Stimulated activated CD4-positive, alpha-beta T cell treated with anti-CD3 and anti-CD28 coated beads, Interleukin-1b, Interleukin-23, amount 100 ng/mL, for 48 hours (primary cell): ENCODE measurements at regions not wholly inside any gene's neighbourhood (a gene's known extent, or its start where the extent isn't known, plus 50 kb on each side); places are given as distances from the start of the nearest gene placed in this dataset.

Experiments
- DNase-seq: peaks from one replicate; pipeline ENCODE4 v3.0.0-alpha.2; 2020

DNA sequence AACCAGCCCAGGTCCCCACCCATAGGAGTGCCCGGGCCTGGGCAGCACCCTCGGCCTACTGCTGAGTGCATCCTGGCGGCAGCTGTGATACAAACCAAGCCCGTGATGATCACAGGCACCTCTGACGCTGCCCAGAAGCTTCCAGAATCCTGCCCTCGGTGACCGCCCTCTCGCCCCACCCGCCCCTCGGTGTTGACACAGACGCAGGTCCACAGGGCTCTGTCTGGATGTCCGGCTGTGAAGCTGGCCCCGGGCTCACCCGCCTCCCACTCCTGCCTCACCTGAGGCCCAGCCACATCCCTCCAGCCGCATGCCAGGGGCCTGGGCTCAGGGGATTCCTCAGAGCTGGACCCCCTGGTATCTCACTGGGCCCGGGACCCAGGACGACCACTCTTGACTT is 191.0 kb downstream of the BRD1 start:
- no peak for DNase-seq

DNA sequence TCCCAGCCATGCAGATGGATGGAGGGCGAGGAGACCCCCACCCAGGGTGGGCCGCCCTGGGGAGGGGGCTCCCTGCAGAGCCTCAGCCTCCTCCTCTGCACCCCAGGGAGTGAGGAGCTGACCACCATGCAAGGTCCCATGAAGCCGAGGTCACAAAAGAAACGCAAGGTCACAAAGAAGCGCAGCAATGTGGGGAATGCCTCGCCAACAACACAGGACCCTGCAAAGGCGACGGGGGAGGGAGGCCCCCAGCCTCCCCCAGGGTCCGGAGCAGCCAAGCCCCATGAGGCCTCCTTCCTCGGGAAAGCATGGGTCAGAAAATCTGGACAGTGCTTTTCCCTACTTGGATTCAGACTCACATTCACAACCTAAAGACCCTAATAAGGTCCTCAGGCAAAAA is 191.5 kb downstream of the BRD1 start:
- no peak for DNase-seq

DNA sequence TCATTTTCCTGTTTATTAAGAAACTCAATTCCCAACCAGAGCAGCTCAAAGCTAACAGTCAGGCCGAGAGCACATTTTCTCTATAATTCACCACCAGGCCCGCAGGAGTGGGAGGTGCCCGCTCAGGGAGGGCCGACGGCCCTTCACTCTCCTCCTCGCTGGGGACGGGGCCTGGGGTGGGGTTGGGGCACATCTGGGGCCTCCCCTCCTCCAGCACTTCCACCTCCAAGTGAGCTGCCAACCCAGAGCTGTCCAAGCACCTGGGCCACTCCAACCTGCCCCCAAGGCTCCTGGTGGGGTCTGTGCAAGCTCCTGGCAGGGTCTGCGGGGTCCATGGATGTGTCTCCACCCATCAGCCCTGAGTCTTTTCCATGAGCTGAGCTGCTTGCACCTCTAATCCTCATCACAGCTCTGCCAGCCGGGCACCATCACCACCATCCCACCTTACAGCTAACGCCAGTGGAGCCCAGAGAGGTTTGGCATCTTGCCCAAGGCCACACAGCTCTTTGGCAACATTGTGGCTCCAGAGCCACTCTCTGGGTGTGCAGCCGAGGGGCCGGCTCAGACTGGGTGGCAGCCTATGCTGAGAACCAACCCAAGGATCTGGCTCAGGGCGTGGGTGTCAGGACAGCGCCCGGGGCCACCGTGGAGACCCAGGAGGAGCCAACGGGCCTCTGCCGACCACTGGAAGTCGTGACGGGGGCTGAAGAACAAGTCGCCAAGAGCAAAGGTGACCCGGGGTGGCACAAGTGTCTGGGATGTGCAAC is 193.5 kb downstream of the BRD1 start:
- no peak for DNase-seq

DNA sequence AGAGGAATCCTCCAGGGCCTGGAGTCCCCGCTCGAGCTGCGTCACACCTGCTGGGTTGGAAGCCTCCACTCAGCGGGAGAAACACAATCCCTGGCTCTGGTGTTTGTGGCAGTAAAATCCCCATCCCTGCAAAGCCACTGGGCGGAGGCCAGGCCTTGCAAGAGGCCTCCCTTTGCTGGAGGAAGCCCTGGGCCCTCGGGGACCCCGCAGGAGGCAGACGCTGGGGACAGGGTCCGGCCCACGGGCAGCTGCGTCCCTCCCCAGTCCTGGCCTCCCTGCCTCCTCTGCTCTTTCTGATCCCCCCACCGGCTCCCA is 194.7 kb downstream of the BRD1 start:
- DNase-seq, result no peak

DNA sequence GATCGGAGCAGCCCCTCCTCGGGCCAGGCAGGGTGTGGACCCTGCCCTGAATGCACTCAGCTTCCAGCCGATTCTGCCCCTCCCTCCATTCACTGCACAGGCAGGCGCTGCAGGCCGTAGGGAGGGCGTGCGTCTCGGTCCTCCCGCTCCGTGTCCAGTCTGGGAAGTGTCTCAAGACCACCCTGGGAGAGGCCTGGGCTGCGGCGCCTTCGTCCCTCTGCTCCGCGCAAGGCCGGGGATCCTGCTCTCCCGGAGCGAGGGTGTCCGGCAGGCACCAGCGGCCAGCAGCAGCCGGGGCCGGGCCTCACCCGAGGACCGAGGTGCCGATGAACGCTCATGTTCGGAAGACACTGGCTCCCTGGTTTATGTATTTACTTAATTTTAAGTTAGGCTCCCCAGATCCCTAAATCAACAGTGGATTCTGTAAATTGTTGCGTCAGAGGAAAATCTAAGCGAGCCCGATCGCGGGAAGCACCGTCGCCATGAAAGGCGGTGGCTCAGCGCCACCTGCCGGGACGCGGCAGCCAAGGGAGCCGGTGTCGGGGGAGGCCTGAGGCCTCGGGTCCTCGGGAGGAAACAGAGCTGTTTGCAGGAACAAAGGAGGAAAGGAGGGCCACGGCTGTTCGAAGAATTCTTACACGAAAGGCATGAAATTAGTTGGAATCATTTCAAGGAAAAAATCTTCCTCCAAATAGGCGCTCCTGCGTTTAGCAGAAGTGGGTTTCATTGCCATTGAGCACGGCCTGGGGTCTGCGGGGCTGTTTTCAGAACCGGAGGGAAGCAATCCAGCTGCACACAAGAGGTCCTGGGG is 195.3 kb downstream of the BRD1 start:
- no peak for DNase-seq

DNA sequence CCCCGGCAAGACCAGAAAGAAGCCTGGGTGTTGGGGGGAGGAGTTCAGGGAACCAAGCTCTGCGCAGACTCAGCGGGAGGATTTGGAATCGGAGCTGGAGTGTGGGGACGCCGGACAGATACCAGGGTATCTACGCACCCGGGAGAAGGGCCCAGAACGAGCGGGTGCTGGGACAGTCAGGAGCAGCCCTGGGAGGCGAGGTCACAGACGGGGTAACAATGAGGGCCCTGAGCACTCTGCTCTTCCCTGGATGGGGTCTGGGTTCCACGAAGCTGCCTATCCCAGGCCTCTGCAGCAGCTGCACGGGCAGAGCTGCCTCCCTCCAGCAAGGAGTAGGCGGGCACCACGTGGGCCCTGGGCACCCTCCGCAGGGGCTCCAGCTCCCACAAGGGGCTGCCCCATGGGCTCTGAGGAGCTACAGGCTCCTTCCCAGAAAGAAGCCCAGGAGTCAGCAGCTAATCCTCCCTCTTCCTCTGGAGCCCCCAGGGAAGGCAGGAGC is 197.2 kb downstream of the BRD1 start:
- DNase-seq, result no peak

DNA sequence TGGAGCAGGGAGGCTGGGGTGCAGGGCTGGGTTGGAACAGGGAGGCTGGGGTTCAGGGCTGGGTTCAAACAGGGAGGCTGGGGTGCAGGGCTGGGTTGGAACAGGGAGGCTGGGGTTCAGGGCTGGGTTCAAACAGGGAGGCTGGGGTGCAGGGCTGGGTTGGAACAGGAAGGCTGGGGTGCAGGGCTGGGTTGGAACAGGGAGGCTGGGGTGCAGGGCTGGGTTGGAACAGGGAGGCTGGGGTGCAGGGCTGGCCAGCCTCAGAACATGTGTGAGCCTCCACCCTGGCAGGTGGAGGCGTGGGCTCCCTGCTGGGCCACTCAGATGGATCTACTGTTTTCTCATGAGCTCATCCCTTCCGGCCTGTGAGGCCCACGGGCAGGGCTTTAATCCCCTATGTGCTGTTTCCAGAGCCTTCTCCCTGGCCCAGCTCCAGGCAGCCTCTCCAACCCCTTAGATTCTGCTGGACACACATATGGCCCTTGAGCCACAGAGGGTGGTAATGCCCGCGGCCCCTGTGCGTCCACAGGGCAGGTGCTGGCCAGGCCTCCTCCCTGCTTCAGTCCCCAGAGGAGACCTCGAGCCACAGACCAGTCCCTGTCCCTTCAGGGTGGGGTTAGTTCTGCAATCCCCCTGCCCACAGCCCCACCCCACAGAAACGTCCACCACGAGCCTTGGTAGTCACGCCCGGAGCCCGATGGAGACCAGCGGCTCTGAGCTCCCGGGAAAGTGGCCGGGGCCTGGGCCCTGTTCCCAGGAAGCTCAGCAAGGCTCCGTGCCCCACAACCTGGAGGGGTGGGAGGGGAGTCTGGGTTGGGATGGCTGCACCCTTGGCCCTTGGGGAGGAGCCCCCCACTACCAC is 197.9 kb downstream of the BRD1 start:
- no peak for DNase-seq

DNA sequence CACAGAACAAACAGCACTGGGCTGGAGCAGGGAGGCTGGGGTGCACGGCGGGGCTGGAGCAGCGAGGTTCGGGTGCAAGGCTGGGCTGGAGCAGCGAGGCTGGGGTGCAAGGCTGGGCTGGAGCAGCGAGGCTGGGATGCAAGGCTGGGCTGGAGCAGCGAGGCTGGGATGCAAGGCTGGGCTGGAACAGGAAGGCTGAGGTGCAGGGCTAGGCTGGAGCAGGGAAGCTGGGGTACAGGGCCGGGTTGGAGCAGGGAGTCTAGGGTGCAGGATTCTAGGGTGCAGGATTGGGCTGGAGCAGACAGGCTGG is 198.5 kb downstream of the BRD1 start:
- no peak for DNase-seq

DNA sequence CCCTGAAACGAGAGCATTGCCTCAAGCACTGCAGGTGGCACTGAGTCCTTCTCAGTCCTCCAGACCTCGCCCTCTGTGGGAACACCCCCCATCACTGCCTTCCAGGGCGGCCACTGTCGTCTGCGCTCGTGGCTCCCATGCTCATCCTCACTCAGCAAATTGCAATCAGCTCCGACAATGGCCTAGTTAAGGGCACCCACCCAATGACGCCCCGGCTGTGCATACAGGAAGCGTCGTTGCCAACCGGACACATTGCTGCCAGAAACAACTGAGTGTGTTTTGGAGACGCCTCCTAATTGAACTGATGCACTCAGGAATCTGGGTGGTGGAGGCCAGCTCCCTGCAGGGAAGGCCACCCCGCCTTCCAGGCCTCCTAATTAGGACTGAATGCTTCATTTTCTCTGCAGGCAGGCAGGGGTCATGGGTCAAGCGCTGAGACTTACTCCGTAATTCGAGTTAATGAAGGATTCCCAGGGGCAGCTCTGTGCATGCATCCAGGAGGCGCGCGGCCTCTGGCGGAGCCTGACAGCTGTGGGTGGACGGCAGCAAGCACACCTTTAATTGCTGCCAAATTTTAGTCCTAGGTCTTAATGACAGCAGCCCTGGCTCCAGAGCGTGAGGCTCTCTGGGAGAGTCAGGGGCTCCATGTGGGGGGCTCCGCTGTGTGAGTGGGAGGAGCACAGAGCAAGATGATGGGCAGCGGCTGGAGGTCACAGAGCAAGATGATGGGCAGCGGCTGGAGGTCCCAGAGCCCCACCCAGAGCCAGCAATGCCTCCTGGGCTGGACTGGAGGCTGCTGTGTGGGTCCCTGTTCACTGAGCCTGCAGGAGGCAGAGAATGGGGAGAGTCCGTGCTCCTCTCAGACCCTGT is 199.0 kb downstream of the BRD1 start:
- DNase-seq, result no peak

DNA sequence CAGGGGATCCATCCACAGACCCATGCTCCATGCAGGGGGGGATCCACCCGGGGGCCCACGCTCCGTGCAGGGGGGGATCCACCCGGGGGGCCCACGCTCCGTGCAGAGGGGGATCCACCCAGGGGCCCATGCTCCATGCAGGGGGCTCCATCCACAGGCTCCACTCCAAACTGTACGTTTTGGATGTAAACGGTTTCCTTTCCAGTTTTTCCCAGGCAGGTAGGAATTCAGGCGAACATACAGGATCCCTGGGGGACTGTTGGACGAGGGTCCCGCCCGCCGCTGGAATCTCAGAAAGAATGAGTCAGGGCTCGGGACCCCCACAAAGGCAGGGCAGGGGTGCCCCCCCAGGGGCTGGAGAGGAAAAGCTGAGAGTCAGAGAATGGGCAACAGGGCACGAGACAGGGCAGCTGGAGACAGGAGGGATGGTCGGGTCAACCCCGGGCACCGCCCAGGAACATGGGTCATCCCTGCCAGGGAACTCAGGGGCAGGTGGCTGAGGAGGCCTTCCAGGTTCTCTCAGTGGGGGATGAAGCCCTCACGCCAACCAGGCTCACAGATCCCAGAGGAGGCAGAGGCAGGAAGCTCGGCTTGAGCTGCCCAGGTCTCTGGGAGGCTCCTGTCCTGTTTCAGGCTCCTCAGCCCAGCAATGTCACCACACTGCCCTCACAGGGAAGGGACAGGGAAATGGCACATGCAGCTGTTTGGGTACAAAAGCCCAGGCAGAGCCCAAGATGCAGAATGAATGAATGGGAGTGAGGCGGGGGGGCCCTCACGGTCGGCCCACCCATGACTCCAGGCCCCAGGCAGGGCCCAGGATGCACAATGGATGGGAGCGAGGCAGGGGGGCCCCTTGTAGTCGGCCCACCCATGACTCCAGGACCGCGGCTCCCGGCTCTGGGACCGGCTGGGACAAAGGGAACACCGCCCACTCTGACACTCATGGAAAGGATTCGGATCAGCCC is 200.2 kb downstream of the BRD1 start:
- no peak for DNase-seq

DNA sequence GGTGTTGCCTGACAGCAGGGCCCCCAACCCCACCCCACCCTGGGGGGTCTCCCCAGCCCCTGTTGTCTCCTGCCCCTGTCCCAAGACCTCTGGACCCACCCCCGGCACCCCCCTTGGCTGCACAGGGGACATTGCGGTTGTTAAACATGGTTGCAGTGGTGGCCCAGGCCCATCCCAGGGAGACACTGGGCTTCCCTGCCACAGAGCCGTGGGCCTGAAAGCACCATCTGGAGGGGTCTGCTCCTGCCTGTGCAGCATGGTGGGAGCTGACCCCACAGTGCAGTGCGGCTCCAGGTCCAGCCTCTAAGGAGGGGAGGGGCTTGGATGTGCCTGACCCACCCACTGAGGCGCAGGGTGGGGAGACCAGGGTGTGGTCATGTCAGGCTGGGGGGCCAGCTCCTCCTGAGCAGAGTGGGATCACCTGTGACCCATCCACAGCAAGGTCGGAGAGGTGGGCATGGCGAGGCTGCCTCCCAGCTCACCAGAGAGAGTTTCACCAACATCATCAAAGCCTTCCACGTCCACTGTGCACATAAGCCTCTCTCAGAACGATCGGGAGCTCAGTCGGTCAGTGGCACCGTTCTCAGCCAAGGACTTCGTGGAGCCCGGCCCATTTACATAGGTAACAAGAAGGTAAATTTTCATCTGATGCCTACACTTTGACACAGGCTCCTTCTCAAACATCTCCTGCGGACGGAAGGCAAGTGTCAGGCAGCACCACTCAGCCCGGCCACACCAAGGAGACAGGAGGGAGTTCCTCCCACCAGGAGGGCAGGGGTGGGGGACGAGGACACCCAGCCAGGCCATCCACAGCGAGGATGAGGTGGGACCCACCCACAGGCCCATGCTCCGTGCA is 201.1 kb downstream of the BRD1 start:
- no peak for DNase-seq

DNA sequence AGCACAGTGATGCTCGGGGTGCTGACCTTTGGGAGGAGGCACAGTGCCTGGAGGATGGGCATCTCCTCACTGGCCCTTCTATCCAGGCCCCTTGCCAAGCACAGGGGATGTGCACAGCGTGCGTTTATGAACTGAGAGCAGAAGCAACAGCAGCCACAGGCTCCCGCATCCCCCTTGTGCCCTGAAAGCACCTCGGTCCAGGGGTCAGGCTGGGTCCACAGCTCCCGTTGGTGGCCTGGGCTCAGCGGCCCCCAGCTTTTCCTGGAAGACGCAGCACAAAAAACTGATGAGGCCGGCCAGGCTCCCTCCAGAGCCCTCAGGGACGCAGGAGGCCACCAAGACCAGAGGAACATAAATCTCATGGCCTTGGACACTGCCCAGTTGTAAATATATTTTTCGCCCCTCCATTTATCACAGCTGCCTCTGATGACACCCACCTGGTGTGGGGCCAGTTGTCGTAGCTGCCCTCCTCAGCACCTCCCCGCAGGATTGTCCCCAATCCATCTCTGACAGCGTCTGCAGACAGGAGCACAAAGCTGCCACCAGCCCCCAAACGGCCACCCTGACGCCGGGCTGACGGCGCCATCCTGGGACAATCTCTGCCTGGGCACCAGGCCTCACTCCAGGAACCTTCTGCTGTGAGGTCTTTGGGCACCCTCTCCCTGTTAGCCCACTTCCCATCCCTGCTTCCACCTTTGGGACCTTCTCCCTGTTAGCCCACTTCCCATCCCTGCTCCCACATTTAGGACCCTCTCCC is 203.1 kb downstream of the BRD1 start:
- DNase-seq, result no peak

DNA sequence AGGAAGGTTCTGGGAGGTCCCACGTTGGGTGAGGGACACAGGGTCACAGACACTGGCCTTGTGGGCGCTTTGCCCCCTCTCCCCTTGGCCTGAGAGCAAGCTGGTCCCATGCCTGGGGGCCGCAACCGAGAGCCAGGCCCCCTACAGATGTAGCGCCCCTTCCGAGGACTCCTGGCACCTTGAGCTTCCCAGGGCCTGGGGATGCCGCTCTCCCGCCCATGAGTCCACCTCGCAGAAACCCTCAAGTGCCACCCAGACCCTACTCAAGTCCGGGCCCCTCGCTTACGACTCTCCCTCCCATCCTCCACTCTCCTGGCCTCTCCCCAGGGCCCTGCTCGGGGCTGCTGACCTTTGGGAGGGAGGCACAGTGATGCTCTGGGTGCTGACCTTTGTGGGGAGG is 204.0 kb downstream of the BRD1 start:
- no peak for DNase-seq

DNA sequence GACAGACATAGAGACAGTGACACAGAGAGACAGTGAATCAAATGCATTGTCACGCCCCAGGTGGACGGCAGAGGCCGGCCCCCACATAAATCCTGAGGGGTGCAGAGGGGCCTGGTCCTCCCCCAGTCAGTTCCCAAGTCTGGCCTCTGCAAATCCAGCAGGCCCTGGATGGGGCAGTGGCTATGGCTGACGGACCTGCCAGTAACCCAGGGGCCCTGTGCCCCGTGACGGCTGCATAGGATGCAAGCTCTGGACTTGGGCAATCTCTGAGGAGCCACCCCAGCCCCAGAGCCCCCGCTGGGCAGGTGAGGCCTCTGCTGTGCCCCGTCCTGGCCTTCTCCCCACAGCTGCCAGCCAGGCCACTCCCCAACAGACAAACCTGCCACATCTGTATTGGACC is 204.5 kb downstream of the BRD1 start:
- DNase-seq, result no peak

DNA sequence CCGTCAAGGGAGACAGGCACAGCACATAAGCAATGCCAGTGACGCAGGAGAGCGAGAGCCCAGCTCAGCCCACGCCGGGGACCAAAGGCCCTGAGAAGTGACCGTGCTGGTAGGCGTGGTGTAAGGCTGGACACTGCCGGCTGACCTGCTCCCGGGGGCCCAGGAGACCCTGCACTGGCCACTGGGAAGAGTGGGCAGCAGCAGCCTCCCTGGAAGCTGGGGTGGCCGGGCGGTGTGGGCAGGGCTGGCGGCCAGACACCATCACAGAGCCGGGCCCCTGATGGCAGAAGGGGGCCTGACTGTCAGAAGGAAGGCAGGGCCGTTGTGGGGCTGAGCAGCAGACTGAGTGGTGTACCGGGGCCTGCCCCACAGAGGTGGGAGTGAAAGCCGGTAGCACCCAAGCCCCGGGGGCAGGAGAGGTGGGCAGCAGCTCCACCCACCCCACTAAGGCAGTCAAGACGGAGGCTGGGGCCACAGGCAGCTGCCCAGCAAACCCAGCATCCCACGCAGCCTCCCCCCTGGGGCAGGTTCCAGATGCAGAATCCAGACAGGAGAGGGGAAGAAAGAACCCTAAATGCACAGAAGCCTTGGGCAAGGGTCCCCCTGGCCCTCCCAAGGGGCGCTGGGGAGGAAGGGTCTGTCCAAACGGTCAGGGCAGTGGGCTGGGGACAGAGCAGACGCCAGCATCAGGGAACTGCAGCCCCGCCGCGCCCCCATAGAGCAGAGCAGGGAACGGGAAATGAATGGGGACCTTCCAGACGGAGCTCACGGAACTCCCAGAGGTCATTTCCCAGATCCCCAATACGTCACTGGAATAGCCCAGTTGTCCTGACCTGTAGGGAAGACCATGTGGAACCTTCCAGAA is 205.2 kb downstream of the BRD1 start:
- no peak for DNase-seq

DNA sequence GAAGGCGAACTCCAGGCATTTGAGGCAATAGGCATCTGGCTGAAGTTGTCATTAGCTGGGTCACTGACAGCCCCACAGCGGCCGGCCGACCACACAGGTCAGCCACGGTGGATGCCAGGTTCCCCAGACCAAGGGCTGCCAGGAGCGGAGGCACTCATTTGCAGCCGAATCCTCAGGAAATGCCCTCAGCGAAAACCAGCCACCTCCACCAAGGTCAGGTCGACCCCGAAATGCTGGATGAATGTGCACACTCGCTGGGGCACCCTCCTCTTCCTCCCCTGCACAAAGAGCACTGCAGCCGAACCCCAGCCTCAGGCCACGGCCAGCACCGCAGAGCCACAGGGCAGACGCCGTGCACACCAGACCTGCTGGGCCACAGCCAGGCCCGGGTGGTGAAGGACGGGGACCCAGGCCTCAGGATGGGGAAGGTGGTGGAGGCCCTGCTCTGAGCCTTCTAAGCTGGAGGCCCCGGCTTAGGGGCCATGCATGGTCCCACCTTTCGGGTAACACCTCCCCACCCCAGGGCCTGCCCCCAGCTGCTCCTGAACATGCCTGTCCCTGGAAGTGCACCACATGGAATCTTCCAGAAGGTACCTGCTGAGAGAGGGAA is 206.0 kb downstream of the BRD1 start:
- DNase-seq, result no peak

DNA sequence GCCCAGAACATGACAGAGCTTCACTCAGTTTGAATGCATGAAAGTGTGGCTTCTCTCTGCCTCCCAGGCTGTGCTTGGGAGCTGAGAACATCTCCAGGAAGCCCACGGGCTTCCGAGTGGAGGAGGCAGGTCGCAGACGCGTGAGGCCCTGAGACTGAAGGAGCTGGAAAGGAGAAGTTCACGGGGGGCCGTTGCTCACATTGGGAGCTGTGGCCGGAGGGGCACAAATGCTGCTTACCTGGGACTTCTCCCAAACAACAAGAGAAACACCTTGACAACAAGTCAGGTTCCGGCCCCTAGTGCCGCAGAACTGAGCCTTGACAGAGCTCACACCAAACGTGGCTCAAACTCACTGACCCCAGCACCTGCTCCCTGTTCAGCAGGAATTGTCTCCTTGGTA is 207.0 kb downstream of the BRD1 start:
- no peak for DNase-seq

DNA sequence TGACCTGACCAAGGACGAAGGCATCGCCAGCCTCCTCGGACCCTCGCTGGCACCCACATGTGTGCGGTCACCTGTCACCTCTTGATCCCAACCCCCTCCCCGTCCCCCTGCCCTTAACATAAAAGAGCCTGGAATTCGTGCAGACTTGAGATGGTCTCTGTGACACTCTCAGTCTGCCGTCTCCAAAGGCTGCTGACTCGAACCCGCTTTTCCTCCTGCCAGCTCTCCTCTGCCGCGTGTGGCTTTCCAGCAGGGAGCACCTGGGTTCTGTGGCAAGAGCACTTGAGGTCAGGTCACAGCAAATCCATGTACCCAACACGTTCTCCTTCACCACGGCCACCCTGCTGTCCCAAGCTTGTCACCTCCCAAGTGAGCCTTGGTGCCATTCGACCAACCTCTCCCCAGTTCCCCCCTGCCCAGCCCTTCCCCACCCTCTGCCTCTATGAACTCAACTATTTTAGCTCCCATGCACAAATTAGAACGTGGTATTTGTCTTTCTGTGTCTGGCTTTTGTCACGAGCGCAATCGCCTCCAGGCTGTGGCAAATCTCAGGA is 207.6 kb downstream of the BRD1 start:
- no peak for DNase-seq
